SK-N-SH treated with all-trans-retinoic acid at 6 μM for 48 hours (cell line): ENCODE measurements at regions not wholly inside any gene's neighbourhood (a gene's known extent, or its start where the extent isn't known, plus 50 kb on each side); places are given as distances from the start of the nearest gene placed in this dataset.

Source experiments
- ATAC-seq: fragments of 200-7000 bp; cut with Tn5 transposase; 3 replicates; pipeline ENCODE4 v1.9.1; 2020; ENCODE audit warnings: mild to moderate bottlenecking, moderate library complexity
- ARNTL ChIP-seq: fragments of 450-650 bp; formaldehyde crosslinking; IDR thresholded peaks from 2 replicates; pipeline ENCODE4 v1.5.0; 2020; ENCODE audit warnings: low read depth, mild to moderate bottlenecking, moderate library complexity, borderline replicate concordance
- BACH2 ChIP-seq: fragments of 250-450 bp; sonication (Bioruptor Pico); IDR thresholded peaks from 2 replicates; pipeline ENCODE4 v1.9.0; 2021; ENCODE audit warnings: mild to moderate bottlenecking, borderline replicate concordance
- CREB5 ChIP-seq: fragments of 250-450 bp; sonication (Bioruptor Pico); IDR thresholded peaks from 2 replicates; pipeline ENCODE4 v1.5.1; 2020; ENCODE audit warnings: low read depth, mild to moderate bottlenecking, moderate library complexity
- CSDC2 ChIP-seq: fragments of 250-450 bp; sonication (Bioruptor Pico); IDR thresholded peaks from 2 replicates; pipeline ENCODE4 v1.5.0; 2020; ENCODE audit warnings: mild to moderate bottlenecking, moderate library complexity
- CSRNP3 ChIP-seq: fragments of 250-450 bp; sonication (Bioruptor Pico); IDR thresholded peaks from 2 replicates; pipeline ENCODE4 v1.5.1; 2021; ENCODE audit warnings: mild to moderate bottlenecking, moderate library complexity
- ESRRG ChIP-seq: fragments of 250-450 bp; sonication (Bioruptor Pico); IDR thresholded peaks from 2 replicates; pipeline ENCODE4 v1.6.1; 2021; ENCODE audit warnings: mild to moderate bottlenecking
- ISL1 ChIP-seq: fragments of 250-450 bp; sonication (Bioruptor Pico); IDR thresholded peaks from 2 replicates; pipeline ENCODE4 v2.1.2; 2022; ENCODE audit warnings: mild to moderate bottlenecking, moderate library complexity
- PATZ1 ChIP-seq: fragments of 250-450 bp; sonication (Bioruptor Pico); IDR thresholded peaks from 2 replicates; pipeline ENCODE4 v1.8.0; 2020; ENCODE audit warnings: mild to moderate bottlenecking, moderate library complexity, borderline replicate concordance
- POU6F1 ChIP-seq: fragments of 250-450 bp; sonication (Bioruptor Pico); IDR thresholded peaks from 2 replicates; pipeline ENCODE4 v1.8.0; 2021; ENCODE audit warnings: low read depth, mild to moderate bottlenecking, moderate library complexity, borderline replicate concordance
- PPARA ChIP-seq: fragments of 250-450 bp; sonication (Bioruptor Pico); IDR thresholded peaks from 2 replicates; pipeline ENCODE4 v1.5.0; 2020; ENCODE audit warnings: mild to moderate bottlenecking, borderline replicate concordance
- RARB ChIP-seq: fragments of 250-450 bp; sonication (Bioruptor Pico); IDR thresholded peaks from 2 replicates; pipeline ENCODE4 v1.8.0; 2021; ENCODE audit warnings: mild to moderate bottlenecking, moderate library complexity
- SNAI2 ChIP-seq: fragments of 250-450 bp; sonication (Bioruptor Pico); IDR thresholded peaks from 2 replicates; pipeline ENCODE4 v1.5.0; 2020; ENCODE audit warnings: mild to moderate bottlenecking, moderate library complexity
- TCF4 ChIP-seq: fragments of 250-450 bp; sonication (Bioruptor Pico); IDR thresholded peaks from 2 replicates; pipeline ENCODE4 v1.8.0; 2021; ENCODE audit warnings: mild to moderate bottlenecking, moderate library complexity, borderline replicate concordance
- TOX ChIP-seq: fragments of 250-450 bp; sonication (Bioruptor Pico); IDR thresholded peaks from 2 replicates; pipeline ENCODE4 v1.8.0; 2021; ENCODE audit warnings: mild to moderate bottlenecking, moderate library complexity, borderline replicate concordance
- TSHZ2 ChIP-seq: fragments of 250-450 bp; sonication (Bioruptor Pico); IDR thresholded peaks from 2 replicates; pipeline ENCODE4 v1.5.0; 2020; ENCODE audit warnings: mild to moderate bottlenecking, moderate library complexity
- ZC3H10 ChIP-seq: fragments of 250-450 bp; sonication (Bioruptor Pico); IDR thresholded peaks from 2 replicates; pipeline ENCODE4 v1.5.1; 2021; ENCODE audit warnings: mild to moderate bottlenecking, moderate library complexity
- ZFP3 ChIP-seq: fragments of 250-450 bp; sonication (Bioruptor Pico); IDR thresholded peaks from 2 replicates; pipeline ENCODE4 v1.5.0; 2020; ENCODE audit warnings: mild to moderate bottlenecking, moderate library complexity
- ZFP30 ChIP-seq: fragments of 450-650 bp; formaldehyde crosslinking; IDR thresholded peaks from 2 replicates; pipeline ENCODE4 v1.5.0; 2022; ENCODE audit warnings: mild to moderate bottlenecking, moderate library complexity
- ZNF565 ChIP-seq: fragments of 450-650 bp; formaldehyde crosslinking; conservative IDR thresholded peaks from 2 replicates; pipeline ENCODE4 v1.5.0; 2020; ENCODE audit warnings: low read depth, mild to moderate bottlenecking, moderate library complexity
- ZNF70 ChIP-seq: fragments of 450-650 bp; formaldehyde crosslinking; IDR thresholded peaks from 2 replicates; pipeline ENCODE4 v1.5.0; 2020; ENCODE audit warnings: mild to moderate bottlenecking, moderate library complexity
- ZNF8 ChIP-seq: fragments of 450-650 bp; formaldehyde crosslinking; IDR thresholded peaks from 2 replicates; pipeline ENCODE4 v1.5.0; 2020; ENCODE audit warnings: mild to moderate bottlenecking, moderate library complexity

GRCh38 chr13:85864963-85865530 lies 65.8 kb upstream of the SLITRK6 start:
- no peak for TF ChIP-seq PATZ1 (CRISPR knock-in tag)
- TF ChIP-seq ZNF70 (CRISPR knock-in tag), result no peak
- TF ChIP-seq RARB (CRISPR knock-in tag), result no peak
- TF ChIP-seq CREB5 (CRISPR knock-in tag), result no peak
- no peak for TF ChIP-seq POU6F1 (CRISPR knock-in tag)
- TF ChIP-seq ZFP3 (CRISPR knock-in tag), result no peak
- TF ChIP-seq ZFP30 (CRISPR knock-in tag), result no peak
- TF ChIP-seq ZC3H10 (CRISPR knock-in tag), result no peak
- TF ChIP-seq ZNF8 (CRISPR knock-in tag), result no peak
- no peak for TF ChIP-seq ZNF565 (CRISPR knock-in tag)
- no peak for TF ChIP-seq ESRRG (CRISPR knock-in tag)
- TF ChIP-seq CSDC2, result no peak
- no peak for TF ChIP-seq ARNTL (CRISPR knock-in tag)
- no peak for TF ChIP-seq BACH2 (CRISPR knock-in tag)
- TF ChIP-seq SNAI2 (CRISPR knock-in tag), result no peak
- TF ChIP-seq TOX (CRISPR knock-in tag), result no peak
- TF ChIP-seq PPARA (CRISPR knock-in tag), result no peak
- TF ChIP-seq ISL1 (CRISPR knock-in tag), result no peak
- ATAC-seq, result peak; percentile 91

GRCh38 chr13:85853901-85854663 lies 54.9 kb upstream of the SLITRK6 start:
- ATAC-seq, result no peak
- TF ChIP-seq BACH2 (CRISPR knock-in tag) (no peak), POU6F1 (CRISPR knock-in tag) (no peak), ZNF565 (CRISPR knock-in tag) (no peak), SNAI2 (CRISPR knock-in tag) (no peak), ZFP3 (CRISPR knock-in tag) (no peak)

- TF ChIP-seq TSHZ2 (CRISPR knock-in tag) (no peak), TOX (CRISPR knock-in tag) (no peak), RARB (CRISPR knock-in tag) (no peak), CSRNP3 (CRISPR knock-in tag) (no peak), PPARA (CRISPR knock-in tag) (no peak), SNAI2 (CRISPR knock-in tag) (no peak), CREB5 (CRISPR knock-in tag) (no peak), ESRRG (CRISPR knock-in tag) (no peak), ZNF70 (CRISPR knock-in tag) (no peak), ZFP3 (CRISPR knock-in tag) (no peak), ISL1 (CRISPR knock-in tag) (no peak), TCF4 (CRISPR knock-in tag) (no peak), CSDC2 (no peak)
- no peak for ATAC-seq
These were observed 54.1 kb upstream of the SLITRK6 start for GRCh38 chr13:85853161-85853894.
